Kasumi-1 (cell line): ENCODE measurements at regions not wholly inside any gene's neighbourhood (a gene's known extent, or its start where the extent isn't known, plus 50 kb on each side); places are given as distances from the start of the nearest gene placed in this dataset.

Source experiments
- DNase-seq, 2 experiments: peaks; one replicate each; lab custom pipeline; 2025; lab: John Stamatoyannopoulos, UW

DNA sequence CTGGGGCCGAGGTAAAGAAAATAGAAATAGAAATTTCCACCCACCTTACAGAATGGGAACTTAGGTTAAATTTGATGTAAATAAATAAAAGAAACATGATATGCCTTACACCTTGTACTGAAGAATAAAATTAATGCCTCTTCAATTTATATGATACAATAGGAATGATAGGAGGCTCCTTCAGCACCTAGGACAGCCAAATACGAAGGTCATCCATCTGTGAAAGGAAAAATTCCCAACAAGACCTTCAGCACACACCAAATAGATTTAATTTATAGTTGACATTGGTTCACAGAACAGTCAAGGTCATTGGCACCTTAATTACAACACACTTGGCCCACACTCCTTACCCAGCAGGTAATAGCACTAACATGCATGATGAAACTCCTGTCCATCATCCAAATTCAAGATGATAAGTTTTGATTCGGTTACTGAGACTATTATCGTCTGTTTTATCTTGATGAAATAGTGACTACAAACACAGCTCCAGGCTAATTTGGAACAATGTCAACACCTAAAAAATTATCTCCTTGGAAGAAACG is 250.9 kb downstream of the SNX13 start:
- DNase-seq, result no peak

DNA sequence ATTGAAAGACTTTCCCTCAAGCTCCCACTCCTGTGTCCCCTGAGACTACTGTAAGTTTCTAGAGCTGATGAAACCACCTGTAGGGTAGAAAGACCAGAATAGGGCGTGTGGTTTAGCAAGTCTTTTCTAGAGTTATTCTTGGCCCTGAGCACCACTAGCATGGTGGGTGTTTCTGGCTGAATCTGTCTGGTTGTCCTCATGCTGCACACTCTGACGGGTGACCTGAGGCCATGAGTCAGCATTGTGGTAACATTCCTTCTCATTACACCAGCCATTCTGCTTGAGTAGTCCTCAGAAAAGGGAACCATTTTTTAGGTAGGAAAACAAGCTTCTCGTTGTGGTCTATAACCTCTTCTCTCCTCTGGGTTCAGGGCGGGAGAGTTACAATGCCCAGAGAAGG is 250.3 kb downstream of the SNX13 start:
- DNase-seq, result peak; percentile 41 to 49

DNA sequence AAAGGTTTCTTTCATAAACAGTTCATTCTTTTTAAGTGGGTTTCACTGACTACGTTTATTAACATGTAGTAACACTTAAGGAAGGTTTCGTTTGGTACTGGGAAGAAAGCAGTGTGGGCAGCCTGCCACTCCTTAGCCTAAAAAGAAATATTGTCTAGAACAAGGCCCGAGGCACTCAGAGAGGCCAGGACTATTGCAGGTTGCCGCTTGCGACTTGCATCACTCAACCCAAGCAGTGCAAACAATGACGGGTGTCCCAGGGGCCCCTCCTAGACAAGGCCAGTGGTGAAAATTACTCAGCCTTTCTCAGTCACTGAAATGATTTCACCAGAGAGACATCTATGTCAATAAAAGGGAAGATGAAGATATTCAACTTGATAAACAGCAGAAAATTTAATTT is 243.9 kb downstream of the SNX13 start:
- no peak for DNase-seq

DNA sequence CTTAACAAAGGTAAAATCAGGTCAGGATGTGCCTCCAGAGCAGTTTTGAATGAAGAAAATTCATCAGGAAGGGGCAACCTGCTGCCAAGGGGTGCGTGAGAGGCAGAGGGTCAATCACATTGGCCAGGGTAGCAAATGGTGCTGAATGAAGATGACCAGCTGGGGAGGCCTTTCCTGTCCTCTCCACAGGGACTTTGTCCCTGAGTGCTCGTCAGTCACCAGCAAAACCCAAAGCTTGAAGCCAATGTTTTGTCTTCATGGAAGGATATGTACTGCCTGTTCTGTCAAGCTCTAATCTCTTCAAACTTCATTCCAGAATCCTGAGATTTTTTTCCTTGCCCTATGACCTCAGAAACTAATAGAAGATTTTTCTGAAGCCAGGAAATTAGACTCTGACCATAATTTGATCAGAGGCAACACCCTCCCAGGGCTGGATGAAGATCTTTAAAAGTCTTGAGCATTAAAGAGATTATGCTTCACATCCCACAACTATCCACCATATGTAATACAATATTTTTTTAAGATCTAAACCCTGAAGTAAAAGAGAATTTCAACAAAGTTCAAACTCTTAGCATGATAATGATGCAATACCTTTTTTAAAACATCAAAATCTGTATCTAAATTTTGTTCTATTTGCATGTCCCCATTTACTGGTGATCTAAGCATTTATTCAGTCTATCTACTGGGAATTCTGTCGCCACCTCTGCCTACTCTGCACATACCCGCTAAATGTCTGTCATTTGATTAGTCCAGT is 243.0 kb downstream of the SNX13 start:
- no peak for DNase-seq

DNA sequence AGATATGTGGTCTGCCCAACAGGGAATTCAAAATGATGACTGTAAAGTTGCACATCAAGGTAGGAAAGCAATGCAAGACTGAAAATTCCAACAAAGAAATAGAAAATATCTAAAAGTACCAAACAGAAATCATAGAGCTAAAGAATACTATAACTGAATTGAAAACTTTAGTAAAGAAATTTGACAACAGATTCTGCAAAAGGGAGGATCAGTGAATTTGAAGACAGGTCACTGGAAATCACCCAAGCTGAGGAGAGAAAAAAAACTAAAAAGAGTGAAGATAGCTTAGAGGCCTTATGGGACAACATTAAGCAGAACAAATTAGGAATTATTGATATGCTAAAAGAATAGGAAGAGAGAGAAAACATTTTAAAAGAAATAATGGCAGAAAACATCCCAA is 240.6 kb downstream of the SNX13 start:
- no peak for DNase-seq

DNA sequence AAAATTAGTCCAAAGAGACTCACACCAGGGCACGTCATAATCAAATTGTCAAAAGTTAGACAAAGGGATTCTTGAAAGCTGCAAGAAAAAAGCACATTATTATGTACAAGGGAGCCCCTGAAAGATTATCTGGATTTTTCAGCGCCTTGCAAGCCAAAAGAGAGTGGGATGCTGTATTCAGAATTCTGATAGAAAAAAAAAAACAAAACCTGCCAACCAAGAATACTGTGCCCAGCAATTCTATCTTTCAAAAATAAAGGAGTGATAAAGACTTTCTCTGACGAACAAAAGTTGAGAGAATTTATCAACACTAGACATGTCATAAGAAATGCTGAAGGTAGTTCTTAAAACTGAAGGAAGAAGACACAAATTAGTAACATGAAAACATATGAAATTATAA is 240.2 kb downstream of the SNX13 start:
- DNase-seq, result no peak

DNA sequence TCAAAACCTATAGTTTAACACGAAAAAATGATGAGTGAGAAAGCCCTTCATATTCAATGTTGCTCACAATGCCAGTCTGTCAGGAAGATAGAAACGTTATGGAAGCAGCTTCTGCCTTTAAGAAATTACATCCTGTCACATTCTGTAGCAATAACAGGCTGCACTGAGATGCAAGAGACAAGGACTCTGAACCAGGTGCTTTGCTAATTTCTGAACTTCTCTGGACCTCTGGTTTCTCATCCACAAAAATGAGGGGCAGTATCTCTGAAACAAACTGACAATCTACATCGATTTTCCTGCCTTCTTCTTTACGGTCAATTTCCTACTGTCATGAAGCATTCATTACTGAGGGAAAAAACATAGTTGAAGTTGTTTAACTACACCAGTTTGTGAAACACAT is 234.0 kb downstream of the SNX13 start:
- DNase-seq, result no peak

DNA sequence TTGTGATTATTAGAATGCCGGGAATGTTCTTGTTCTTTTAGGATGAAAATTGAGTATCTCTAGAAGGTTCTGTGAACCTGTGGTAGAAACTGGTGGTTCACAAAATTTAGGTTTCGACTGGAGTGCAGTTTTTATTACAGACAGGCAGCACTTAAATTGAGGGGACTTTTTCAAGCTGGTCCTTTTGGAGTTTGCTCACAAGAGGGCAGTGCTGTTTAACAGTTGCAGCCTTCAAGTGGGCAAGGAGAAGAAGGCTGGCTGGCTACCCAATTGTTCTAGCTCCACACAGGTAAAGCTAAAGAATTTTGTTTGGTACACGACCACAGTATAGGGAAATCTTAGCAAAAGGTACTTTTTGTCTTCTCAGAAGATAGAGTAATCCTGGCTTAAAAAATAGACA is 233.6 kb downstream of the SNX13 start:
- DNase-seq, result peak; percentile 33 to 60

DNA sequence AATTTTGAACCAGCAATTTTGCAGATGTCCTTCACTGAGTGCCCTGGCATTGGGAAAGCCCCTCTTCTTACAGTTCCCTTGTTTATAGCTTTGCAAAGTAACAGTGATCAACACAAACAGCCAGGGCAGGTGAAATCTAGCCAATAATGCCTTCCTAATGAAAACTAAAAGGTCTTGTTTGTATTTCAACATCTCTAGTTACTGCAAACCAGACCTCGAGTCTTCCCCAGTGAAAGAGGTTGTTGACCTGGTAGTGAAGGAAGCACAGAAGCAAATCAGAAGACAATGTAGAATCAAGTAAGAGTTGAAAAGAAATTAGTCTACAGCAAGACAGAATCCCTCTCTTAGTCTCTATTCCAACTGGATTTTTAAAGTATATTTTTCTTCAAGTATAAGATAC is 231.2 kb downstream of the SNX13 start:
- no peak for DNase-seq

DNA sequence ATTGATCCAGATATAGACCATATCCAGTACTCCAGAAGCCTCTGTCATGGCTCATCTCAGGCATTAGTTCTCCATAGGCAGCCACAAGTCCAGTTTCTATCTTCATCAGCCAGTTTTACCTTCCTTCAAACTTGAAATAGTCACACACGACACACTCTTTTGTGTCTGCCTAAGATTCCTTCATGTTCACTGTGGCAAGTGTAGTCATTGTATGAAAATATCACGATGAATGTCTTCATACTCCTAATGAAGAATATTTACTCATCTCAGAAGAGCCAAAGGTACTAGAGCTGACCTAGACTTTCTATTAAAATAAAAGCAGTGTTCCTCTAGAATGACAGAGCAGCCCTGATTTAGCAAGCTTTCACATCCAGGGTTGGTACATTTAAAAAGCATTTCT is 230.7 kb downstream of the SNX13 start:
- no peak for DNase-seq

DNA sequence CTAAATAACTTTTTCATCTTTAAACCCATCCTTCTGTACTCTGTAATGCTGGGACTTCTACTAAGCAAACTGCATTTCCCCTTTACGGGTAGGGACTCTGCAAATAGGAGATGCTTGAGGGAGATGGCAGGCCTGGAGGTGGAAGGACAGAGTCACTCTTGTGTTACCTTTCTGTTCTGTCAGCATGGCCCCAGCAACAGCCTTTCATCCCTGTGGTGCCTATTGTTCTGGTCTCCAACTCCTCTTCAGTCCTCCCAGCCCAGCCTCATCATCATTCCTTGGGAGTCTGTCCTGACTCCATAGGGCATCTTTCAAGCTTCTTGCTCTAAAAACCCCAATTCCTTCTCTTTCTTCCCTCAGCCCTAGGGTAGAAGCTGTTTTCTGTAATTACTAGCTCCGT is 230.0 kb downstream of the SNX13 start:
- DNase-seq, result no peak

DNA sequence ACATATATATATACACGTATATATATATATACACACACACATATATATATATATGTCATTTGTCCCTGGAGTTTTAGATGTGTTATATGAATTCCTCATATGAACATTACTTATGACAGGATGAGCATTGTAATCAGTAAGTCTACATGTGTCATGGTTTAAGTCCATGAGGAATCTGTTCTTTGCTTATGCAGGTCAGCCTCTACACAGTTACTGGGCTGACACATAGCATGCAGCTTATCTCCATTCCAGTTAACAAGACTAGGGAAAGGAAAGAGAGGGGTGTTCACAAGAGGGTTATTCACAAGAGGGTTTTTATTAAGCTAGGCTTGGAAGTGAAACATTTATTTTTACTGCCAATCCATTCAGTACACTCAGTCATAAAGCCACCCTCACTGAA is 226.7 kb downstream of the SNX13 start:
- DNase-seq, result no peak

DNA sequence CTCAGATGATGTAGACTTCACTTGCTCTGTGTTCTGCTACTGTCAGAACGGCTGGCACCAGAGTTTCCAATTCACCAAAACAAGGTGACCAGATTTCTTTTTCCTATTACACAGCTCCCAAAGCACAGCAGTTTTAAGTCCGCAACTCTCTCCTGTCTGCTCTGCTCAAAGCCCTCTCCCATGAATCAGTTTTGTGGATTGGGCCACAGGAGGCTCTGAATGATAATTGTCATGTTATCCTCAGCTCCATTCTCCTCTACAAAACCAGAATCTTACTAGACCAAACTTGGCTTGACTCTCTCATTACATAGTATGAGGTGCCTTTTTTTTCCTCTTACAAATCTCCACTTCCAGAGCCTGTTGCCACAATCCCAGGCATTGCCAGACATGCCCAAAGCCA is 223.5 kb downstream of the SNX13 start:
- no peak for DNase-seq

DNA sequence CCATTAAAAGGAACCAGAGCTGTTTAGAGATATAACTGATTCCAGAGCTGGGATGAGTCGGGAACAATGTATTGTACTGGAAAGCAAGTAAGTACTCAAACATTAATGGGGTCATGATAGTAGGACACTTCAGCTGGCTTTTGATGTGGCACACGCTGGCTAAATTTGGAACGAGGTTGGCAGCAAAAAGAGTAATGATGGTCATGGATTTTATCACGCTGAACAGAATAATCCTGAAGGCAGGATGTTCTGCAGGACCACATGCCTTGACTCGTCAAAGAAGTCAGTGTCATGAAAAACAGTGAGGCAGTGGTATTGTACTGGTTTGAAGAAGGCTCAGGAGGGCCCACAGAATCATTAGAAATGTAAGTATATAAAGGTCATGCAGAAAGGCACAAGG is 220.3 kb downstream of the SNX13 start:
- no peak for DNase-seq

DNA sequence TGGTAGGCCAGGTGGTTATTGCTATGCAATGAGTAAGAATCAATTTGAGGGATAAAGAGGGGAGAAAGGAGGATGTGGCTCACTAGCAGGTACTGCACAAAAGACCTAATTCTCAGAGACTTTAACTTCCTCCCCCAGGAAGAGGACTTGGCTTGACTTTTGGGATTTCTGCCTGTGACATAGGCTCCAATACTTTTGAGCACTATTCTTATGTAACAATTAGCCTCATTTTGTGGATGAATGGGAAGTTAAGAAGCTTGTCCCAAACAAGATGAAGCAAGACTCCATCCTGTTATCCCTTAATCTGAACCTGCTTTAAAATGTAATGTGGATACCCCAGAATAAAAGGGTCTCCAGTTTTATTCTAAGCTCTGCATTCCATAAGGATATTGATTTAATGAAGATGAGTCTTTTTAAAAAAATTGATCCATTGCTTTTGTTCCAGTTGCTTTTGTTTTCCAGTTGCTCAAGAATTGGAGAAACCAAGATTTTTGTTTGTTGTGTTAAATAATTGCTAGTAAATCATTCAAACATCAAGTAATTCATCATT is 218.5 kb downstream of the SNX13 start:
- no peak for DNase-seq

DNA sequence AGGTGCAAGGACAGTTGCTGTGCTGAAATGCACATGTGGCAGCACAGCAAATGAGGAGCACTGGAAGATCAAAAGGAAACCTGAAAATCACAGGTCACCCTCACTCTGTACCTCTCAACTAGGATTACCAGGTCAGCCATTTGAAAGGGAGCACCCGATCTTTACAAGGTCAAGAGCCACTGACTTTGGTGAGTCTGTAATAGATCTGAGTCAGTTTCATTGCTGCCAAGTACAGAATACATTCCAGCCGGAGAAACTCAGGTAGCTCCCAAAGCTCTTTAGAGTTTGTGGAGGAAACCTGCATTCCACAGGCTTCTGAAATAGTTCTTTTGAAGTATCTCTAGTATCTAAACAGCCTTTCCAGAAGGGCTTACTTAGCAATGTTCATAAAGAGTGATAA is 217.5 kb downstream of the SNX13 start:
- no peak for DNase-seq

DNA sequence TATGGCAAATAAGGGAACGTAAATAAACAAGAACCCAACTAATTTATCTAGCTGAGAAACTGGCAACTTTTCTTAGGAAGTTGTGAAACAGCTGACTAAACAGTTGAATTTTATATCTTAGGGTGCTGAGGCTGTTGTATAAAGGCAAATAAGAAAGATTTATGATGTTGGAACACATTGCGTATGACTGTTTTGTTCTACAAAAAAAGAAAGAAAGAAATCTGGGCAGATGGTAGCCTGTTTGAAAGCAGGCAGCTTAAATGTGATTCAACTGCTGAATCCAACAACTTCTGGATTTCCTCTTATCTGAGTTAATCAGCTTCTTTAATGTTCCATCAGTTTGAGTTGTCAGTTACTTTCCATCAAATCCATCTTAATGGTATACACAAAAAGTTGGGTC is 214.5 kb downstream of the SNX13 start:
- no peak for DNase-seq

DNA sequence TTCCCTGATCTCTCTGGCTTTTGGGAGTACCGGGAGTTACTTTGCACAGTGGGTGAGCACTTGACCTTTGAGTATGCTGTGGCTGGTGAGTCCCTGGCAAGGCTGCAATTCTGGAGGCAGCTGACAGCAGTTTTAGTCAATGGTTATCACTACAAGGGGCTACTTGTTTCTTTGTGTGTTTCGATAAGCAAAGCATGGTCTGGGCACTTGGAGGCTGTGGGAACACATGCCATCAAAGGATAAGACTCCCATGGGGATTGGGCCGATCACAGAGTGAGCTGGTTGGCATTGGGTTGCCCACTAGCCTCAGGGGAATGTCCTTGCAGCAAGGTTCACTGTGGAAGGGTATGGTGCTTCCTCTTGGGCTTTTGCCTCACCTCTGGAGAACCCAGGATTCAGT is 208.2 kb downstream of the SNX13 start:
- DNase-seq, result no peak
